ENCODE measurements at regions not wholly inside any gene's neighbourhood (a gene's known extent, or its start where the extent isn't known, plus 50 kb on each side); places are given as distances from the start of the nearest gene placed in this dataset.

GRCh38 chrX:144601010-144601409 lies 646.3 kb upstream of the SPANXN1 start:
- Mint-ChIP-seq H3K4me1 (no peaks in the 10 kb centered on the region), H3K27ac (no peak overlapping the region), H3K36me3 (ENCODE audit: insufficient read depth in 1 of 3, low read depth in 3 of 3) (no peaks in the 10 kb centered on the region; a peak in 1 of 7 replicates), H3K4me3 (no peak overlapping the region), H3K9me3 (peaks cover 47 to 54% of the 10 kb centered on the region in 2 experiments), H3K27me3 (ENCODE audit: low read depth) (peaks cover 2% of the 10 kb centered on the region; the same call in 1 of the 2 replicates)
- H3K23me2 ChIP-seq (ENCODE audit: insufficient read length, low read depth, low read length, poor library complexity, severe bottlenecking) = no peaks in the 10 kb centered on the region
- no peak overlapping the region for H4K5ac ChIP-seq (ENCODE audit: insufficient read length, low read depth, low read length)
- H3K18ac ChIP-seq (ENCODE audit: insufficient read length, low read depth, low read length) = no peak overlapping the region
- peaks cover 11% of the 10 kb centered on the region for H3K9me3 ChIP-seq (ENCODE audit: control insufficient read depth, low read depth, low read length)
- H3K27ac ChIP-seq (ENCODE audit: insufficient read length, low read depth, low read length) = no peak overlapping the region
- H3K9ac ChIP-seq (ENCODE audit: extremely low read depth, insufficient read length, low read length) = no peak overlapping the region
- H3K79me2 ChIP-seq (ENCODE audit: insufficient read depth, low read length) = no peaks in the 10 kb centered on the region
- H2BK12ac ChIP-seq (ENCODE audit: insufficient read length, low read depth, low read length) = no peak overlapping the region
- H3K14ac ChIP-seq (ENCODE audit: insufficient read depth, low read length) = no peak overlapping the region
- no peaks in the 10 kb centered on the region for H3K79me1 ChIP-seq (ENCODE audit: insufficient read depth, low read depth, low read length, poor library complexity, severe bottlenecking)
- no peak overlapping the region for H2AFZ ChIP-seq (ENCODE audit: low read length)
- H3T11ph ChIP-seq (ENCODE audit: low read length) = no peak overlapping the region
- H4K8ac ChIP-seq (replicated peaks; ENCODE audit: insufficient read length, low read depth, low read length) = no peak overlapping the region
- no peaks in the 10 kb centered on the region for H3K27me3 ChIP-seq (ENCODE audit: insufficient read depth, low read length)
- H3K23ac ChIP-seq (ENCODE audit: insufficient read length, low read depth, low read length) = no peak overlapping the region
- no peak for DNase-seq
- no peak overlapping the region for H2BK5ac ChIP-seq (ENCODE audit: insufficient read length, low read length)
- no peak overlapping the region for H2AK5ac ChIP-seq (ENCODE audit: insufficient read length, low read length)
- no CpG with 5 or more reads among the region's 2 CpGs for WGBS (ENCODE audit: extremely low coverage, insufficient read length, low lambda C conversion rate)
- H2BK120ac ChIP-seq (ENCODE audit: low read depth, low read length, poor library complexity, severe bottlenecking) = no peak overlapping the region
- no peak overlapping the region for H3K56ac ChIP-seq (ENCODE audit: insufficient read length, low read depth, low read length)
- H3K4me2 ChIP-seq (ENCODE audit: insufficient read depth, insufficient read length, low read length) = no peak overlapping the region
- H2BK15ac ChIP-seq (ENCODE audit: low read depth, low read length) = no peak overlapping the region
- H4K91ac ChIP-seq (ENCODE audit: insufficient read length, low read depth, low read length) = no peak overlapping the region
- no peaks in the 10 kb centered on the region for H4K20me1 ChIP-seq (ENCODE audit: control insufficient read depth, insufficient read depth, insufficient read length)
- H2BK20ac ChIP-seq (ENCODE audit: low read depth, low read length, poor library complexity, severe bottlenecking) = no peak overlapping the region
- no peak overlapping the region for H3K4ac ChIP-seq (ENCODE audit: low read depth, low read length)
- no peaks in the 10 kb centered on the region for H3K4me1 ChIP-seq (ENCODE audit: insufficient read depth, low read length)
- TF ChIP-seq CTCF (conservative IDR thresholded peaks at IDR 0.05) = no peak

Data from H9 (cell line).